ENCODE measurements at regions not wholly inside any gene's neighbourhood (a gene's known extent, or its start where the extent isn't known, plus 50 kb on each side); places are given as distances from the start of the nearest gene placed in this dataset.

DNA sequence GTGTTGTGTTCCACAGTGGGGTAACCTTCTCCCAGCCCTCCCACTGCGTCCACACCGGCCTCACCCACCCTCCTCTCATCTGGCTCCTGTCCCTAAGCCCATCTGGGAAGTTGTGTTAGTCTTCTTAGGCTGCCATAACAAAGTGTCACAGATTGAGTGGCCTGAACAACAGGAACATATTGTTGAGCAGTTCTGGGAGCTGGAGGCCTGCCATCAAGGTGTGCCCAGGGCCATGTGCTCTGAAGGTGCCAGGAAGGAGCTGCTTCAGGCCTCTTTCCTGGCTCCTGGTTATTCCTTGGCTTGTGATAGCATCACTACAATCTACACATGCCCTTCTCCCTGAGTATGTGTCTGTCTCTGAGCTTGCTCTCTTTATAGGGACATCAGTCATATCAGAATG, 327.6 kb upstream of the COBL start:
- TF ChIP-seq POLR2AphosphoS5 (IDR thresholded peaks at IDR 0.05; ENCODE audit: borderline replicate concordance, low read depth, low read length) (no peak), EZH2 (IDR thresholded peaks at IDR 0.05) (no peak)
